PC-9 (cell line): ENCODE measurements at regions not wholly inside any gene's neighbourhood (a gene's known extent, or its start where the extent isn't known, plus 50 kb on each side); places are given as distances from the start of the nearest gene placed in this dataset.
"Not testable (repeated sequence)": the region's sequence is repeated elsewhere in the genome, so short reads cannot be mapped to it uniquely, and the experiment has no call there.

Experiments
- BruUV-seq: library from RNA; stranded (reverse); fragments of 400-500 nt; replicated peaks from 2 replicates; lab custom pipeline; 2021; lab: Mats Ljungman, UMichigan
- CTCF ChIA-PET: fragments of 300-600 bp; sonication (Branson Sonifier 250); formaldehyde crosslinking; loops from one replicate; lab custom pipeline; 2022; ENCODE audit warnings: antibody characterized with exemption; lab: Charles Lee
- POLR2A ChIA-PET: fragments of 300-600 bp; sonication (Branson Sonifier 250); formaldehyde crosslinking; loops from one replicate; lab custom pipeline; 2022; ENCODE audit warnings: antibody characterized with exemption; ENCODE audit not compliant: unreplicated experiment; lab: Charles Lee
- DNase-seq, 2 experiments: peaks; one replicate each; pipeline versions ENCODE4 v3.0.0 to v3.0.0-alpha.2; 2015 to 2022; ENCODE audit warnings: mixed read lengths in 1 of 2
- H2AFZ ChIP-seq: fragments of 200-600 bp; sonication (generic); 2 replicates; pipeline ENCODE4 v1.8.1; 2017; ENCODE audit warnings: antibody characterized with exemption
- H3F3A ChIP-seq: fragments of 200-600 bp; sonication (generic); 2 replicates; pipeline ENCODE4 v1.8.1; 2017; ENCODE audit warnings: antibody characterized with exemption, mild to moderate bottlenecking, low read depth; ENCODE audit not compliant: insufficient read depth
- H3K27ac ChIP-seq: fragments of 200-600 bp; sonication (generic); 2 replicates; pipeline ENCODE4 v1.6.1; 2016; ENCODE audit warnings: mixed run types
- H3K27me3 ChIP-seq: fragments of 200-600 bp; sonication (generic); 2 replicates; pipeline ENCODE4 v1.6.1; 2016; ENCODE audit warnings: low read depth, mixed run types; ENCODE audit not compliant: insufficient read depth
- H3K36me3 ChIP-seq: fragments of 200-600 bp; sonication (generic); 2 replicates; pipeline ENCODE4 v1.6.1; 2016; ENCODE audit warnings: low read depth, mixed run types
- H3K4me1 ChIP-seq: fragments of 200-600 bp; sonication (generic); replicated peaks from 2 replicates; pipeline ENCODE4 v1.6.1; 2016; ENCODE audit warnings: mixed run types; ENCODE audit not compliant: insufficient read depth
- H3K4me2 ChIP-seq: fragments of 200-600 bp; sonication (generic); 2 replicates; pipeline ENCODE4 v1.6.1; 2017; ENCODE audit warnings: mixed run types
- H3K4me3 ChIP-seq: fragments of 200-600 bp; sonication (generic); 2 replicates; pipeline ENCODE4 v1.6.1; 2016; ENCODE audit warnings: mixed run types
- H3K79me2 ChIP-seq: fragments of 200-600 bp; sonication (generic); 2 replicates; pipeline ENCODE4 v1.6.1; 2017; ENCODE audit warnings: low read depth, mixed run types
- H3K9me2 ChIP-seq: fragments of 200-600 bp; sonication (generic); 2 replicates; pipeline ENCODE4 v1.8.1; 2017; ENCODE audit warnings: mild to moderate bottlenecking; ENCODE audit not compliant: insufficient read depth
- H3K9me3 ChIP-seq: fragments of 200-600 bp; sonication (generic); 2 replicates; pipeline ENCODE4 v1.8.1; 2016; ENCODE audit warnings: low read depth; ENCODE audit not compliant: insufficient read depth
- H4K20me1 ChIP-seq: fragments of 200-600 bp; sonication (generic); 2 replicates; pipeline ENCODE4 v1.8.1; 2017; ENCODE audit not compliant: insufficient read depth
- CTCF ChIP-seq: fragments of 200-600 bp; sonication (generic); conservative IDR thresholded peaks from 2 replicates; pipeline ENCODE4 v1.6.1; 2017; ENCODE audit warnings: mixed run types, antibody characterized with exemption, mild to moderate bottlenecking, moderate library complexity
- EZH2 ChIP-seq: fragments of 200-600 bp; sonication (generic); IDR thresholded peaks from 2 replicates; pipeline ENCODE4 v1.8.0; 2017; ENCODE audit warnings: antibody characterized with exemption, low read depth
- intact Hi-C: fragments of 100-400 bp; cut with micrococcal nuclease; formaldehyde crosslinking; loops from one replicate; pipeline ENCODE4 v1.10.0; 2022; ENCODE audit not compliant: unreplicated experiment

GRCh38 chrX:508163-508562, 121.5 kb upstream of the PPP2R3B start:
- H3K79me2 ChIP-seq = no peaks in the 10 kb centered on the region
- 0 out of 2 replicates have a peak, but pooled peaks cover 3% of the 10 kb centered on the region for H3K9me3 ChIP-seq
- H4K20me1 ChIP-seq = no peaks in the 10 kb centered on the region
- no peak for TF ChIP-seq CTCF
- TF ChIP-seq EZH2 = no peak
- H3K9me2 ChIP-seq = no peaks in the 10 kb centered on the region
- ChIA-PET CTCF (no interaction called here), POLR2A (no interaction called here)
- no peaks in the 10 kb centered on the region for H3K4me1 ChIP-seq
- H3K36me3 ChIP-seq = no peaks in the 10 kb centered on the region
- no TSS peak for BruUV-seq
- peaks cover 39% of the 10 kb centered on the region for H3K27me3 ChIP-seq
- no peak overlapping the region for H3K27ac ChIP-seq
- H2AFZ ChIP-seq = no peak overlapping the region
- no peak overlapping the region for H3K4me2 ChIP-seq
- H3K4me3 ChIP-seq = no peak overlapping the region
- DNase-seq = no peak
- H3F3A ChIP-seq = no peaks in the 10 kb centered on the region
- intact Hi-C loops = no loop called here

DNA sequence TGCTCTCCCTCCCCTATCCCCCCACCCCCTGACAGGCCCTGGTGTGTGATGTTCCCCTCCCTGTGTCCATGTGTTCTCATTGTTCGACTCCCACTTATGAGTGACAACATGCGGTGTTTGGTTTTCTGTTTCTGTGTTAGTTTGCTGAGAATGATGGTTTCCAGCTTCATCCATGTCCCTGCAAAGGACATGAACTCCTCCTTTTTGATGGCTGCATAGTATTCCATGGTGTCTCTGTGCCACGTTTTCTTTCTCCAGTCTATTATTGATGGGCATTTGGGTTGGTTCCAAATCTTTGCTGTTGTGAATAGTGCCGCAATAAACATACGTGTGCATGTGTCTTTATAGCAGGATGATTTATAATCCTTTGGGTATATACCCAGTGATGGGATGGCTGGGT, 121.8 kb upstream of the SHOX start:
- H3K79me2 ChIP-seq, H3K4me3 ChIP-seq, H4K20me1 ChIP-seq, POLR2A ChIA-PET, H3F3A ChIP-seq, DNase-seq, H3K27ac ChIP-seq, H3K4me2 ChIP-seq, CTCF ChIA-PET, H3K4me1 ChIP-seq, H3K9me3 ChIP-seq, H3K36me3 ChIP-seq, intact Hi-C loops, BruUV-seq, H2AFZ ChIP-seq, H3K9me2 ChIP-seq: not testable (repeated sequence)
- H3K27me3 ChIP-seq = peaks cover 39% of the 10 kb centered on the region

- CTCF ChIA-PET, H3K4me3 ChIP-seq, H3K36me3 ChIP-seq, intact Hi-C loops, POLR2A ChIA-PET, H3K9me3 ChIP-seq, H3K4me2 ChIP-seq, H2AFZ ChIP-seq, BruUV-seq, H3K27ac ChIP-seq, H4K20me1 ChIP-seq, H3F3A ChIP-seq, DNase-seq, H3K79me2 ChIP-seq, H3K9me2 ChIP-seq, H3K4me1 ChIP-seq: not testable (repeated sequence)
- H3K27me3 ChIP-seq = peaks cover 39% of the 10 kb centered on the region
Observed at GRCh38 chrX:511089-511488, 119.5 kb upstream of the SHOX start.

- Histone ChIP-seq H3K27ac (no peak overlapping the region), H3K27me3 (peaks cover 15% of the 10 kb centered on the region), H3K4me3 (no peak overlapping the region), H3K9me2 (no peaks in the 10 kb centered on the region), H4K20me1 (no peaks in the 10 kb centered on the region), H3K9me3 (no peaks in the 10 kb centered on the region), H3K4me2 (no peak overlapping the region), H2AFZ (no peak overlapping the region), H3K36me3 (no peaks in the 10 kb centered on the region), H3K4me1 (no peaks in the 10 kb centered on the region), H3K79me2 (no peaks in the 10 kb centered on the region), H3F3A (no peaks in the 10 kb centered on the region)
- intact Hi-C loops = no loop called here
- POLR2A ChIA-PET = no interaction called here
- DNase-seq = no peak
- no TSS peak for BruUV-seq
- CTCF ChIA-PET = no interaction called here
- TF ChIP-seq EZH2 = no peak
- no peak for TF ChIP-seq CTCF
Observed at GRCh38 chrX:518319-518718, 112.3 kb upstream of the SHOX start.
